Mesothelial cell of epicardium (in vitro differentiated cells): ENCODE measurements at regions not wholly inside any gene's neighbourhood (a gene's known extent, or its start where the extent isn't known, plus 50 kb on each side); places are given as distances from the start of the nearest gene placed in this dataset.

Experiments
- DNase-seq, 2 experiments: peaks; one replicate each; pipeline ENCODE4 v3.0.0; 2021; ENCODE audit warnings: low spot score in 2 of 2; ENCODE audit not compliant: unreplicated experiment in 2 of 2
- H3K27ac Mint-ChIP-seq: 2 replicates; pipeline ENCODE4 v1.8.0; 2021; ENCODE audit warnings: mixed read lengths
- H3K27me3 Mint-ChIP-seq: 2 replicates; pipeline ENCODE4 v1.8.0; 2021; ENCODE audit warnings: low read depth, mixed read lengths
- H3K36me3 Mint-ChIP-seq: 2 replicates; pipeline ENCODE4 v1.8.0; 2021; ENCODE audit warnings: mixed read lengths
- H3K4me1 Mint-ChIP-seq: 2 replicates; pipeline ENCODE4 v1.8.0; 2021; ENCODE audit warnings: mixed read lengths
- H3K4me3 Mint-ChIP-seq: 2 replicates; pipeline ENCODE4 v1.8.0; 2021; ENCODE audit warnings: mild to moderate bottlenecking, moderate library complexity, mixed read lengths
- H3K9me3 Mint-ChIP-seq: 2 replicates; pipeline ENCODE4 v1.8.0; 2021; ENCODE audit warnings: mixed read lengths
- TF ChIP-seq, protein P1 (sequence below): fragments of 200-600 bp; sonication (generic); IDR thresholded peaks from one replicate; pipeline ENCODE4 v1.5.0; 2021; ENCODE audit warnings: antibody characterized with exemption; ENCODE audit not compliant: unreplicated experiment

DNA sequence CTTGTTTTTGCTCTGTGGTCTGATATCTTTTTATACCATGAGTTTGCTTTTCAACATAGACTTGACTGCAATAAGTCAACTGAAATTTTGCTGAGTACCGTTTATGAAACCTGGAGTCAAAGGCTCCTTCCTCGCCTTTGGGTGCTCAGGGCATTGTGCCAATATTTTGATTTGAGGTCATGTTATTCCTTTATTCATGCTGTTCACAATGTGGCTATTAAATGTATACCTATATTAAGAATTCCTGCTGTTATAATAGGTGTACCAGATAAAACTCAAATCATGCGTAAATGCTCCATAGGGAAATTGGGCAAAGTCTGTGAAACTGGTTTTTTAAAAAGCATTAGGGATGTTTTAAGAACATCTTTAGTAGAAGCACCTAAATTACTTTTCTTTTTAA lies 334.0 kb upstream of the NUDT12 start:
- Mint-ChIP-seq H3K27me3 (no peaks in the 10 kb centered on the region), H3K4me1 (no peaks in the 10 kb centered on the region), H3K36me3 (no peaks in the 10 kb centered on the region), H3K9me3 (peaks cover 17% of the 10 kb centered on the region), H3K4me3 (no peak overlapping the region), H3K27ac (no peak overlapping the region)
- TF ChIP-seq, protein P1, sequence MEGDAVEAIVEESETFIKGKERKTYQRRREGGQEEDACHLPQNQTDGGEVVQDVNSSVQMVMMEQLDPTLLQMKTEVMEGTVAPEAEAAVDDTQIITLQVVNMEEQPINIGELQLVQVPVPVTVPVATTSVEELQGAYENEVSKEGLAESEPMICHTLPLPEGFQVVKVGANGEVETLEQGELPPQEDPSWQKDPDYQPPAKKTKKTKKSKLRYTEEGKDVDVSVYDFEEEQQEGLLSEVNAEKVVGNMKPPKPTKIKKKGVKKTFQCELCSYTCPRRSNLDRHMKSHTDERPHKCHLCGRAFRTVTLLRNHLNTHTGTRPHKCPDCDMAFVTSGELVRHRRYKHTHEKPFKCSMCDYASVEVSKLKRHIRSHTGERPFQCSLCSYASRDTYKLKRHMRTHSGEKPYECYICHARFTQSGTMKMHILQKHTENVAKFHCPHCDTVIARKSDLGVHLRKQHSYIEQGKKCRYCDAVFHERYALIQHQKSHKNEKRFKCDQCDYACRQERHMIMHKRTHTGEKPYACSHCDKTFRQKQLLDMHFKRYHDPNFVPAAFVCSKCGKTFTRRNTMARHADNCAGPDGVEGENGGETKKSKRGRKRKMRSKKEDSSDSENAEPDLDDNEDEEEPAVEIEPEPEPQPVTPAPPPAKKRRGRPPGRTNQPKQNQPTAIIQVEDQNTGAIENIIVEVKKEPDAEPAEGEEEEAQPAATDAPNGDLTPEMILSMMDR, result no peak
- no peak for DNase-seq

DNA sequence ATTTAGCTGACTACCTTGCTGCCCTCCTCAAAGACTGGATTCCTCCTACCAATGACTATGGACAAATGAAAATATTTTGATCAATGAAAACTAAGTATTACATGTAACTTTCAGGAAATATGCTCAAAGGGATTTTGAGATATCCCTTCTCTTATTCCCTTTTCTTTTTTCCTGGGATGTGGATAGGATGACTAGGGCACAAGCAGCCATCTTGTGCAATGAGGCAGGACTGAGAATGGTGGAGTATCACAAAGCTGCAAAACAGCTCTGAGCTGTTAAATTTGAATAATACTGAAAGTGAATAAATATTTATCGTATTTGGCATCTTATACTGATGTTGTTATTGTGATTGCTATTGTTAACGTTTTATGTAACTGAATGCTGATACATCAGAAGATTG lies 333.1 kb upstream of the NUDT12 start:
- Mint-ChIP-seq H3K36me3 (no peaks in the 10 kb centered on the region), H3K4me3 (no peak overlapping the region), H3K4me1 (no peaks in the 10 kb centered on the region), H3K9me3 (peaks cover 17% of the 10 kb centered on the region), H3K27me3 (no peaks in the 10 kb centered on the region), H3K27ac (no peak overlapping the region)
- TF ChIP-seq, protein P1, result no peak
- DNase-seq, result no peak

DNA sequence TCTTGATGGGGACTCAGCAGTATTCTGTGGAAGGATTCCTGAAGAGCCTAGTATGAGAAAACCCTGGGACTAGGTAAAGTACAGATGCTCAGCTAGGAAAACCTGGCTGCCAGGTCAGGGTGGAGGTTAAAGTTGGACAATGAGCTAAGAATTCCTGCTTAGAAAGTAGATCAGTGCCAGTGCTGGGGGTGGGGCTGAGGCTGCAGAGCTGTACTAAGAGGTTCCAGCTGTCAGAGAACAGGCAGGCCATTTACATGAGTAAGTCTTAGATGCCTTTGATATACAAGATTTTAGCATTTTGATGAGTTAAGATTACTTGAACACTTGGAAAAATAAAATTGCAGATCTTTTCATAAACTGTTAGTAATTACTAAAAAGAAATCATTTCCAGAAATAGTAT lies 332.3 kb upstream of the NUDT12 start:
- no peak for DNase-seq
- Mint-ChIP-seq H3K27me3 (no peaks in the 10 kb centered on the region), H3K36me3 (no peaks in the 10 kb centered on the region), H3K4me3 (no peak overlapping the region), H3K4me1 (no peaks in the 10 kb centered on the region), H3K9me3 (peaks cover 10% of the 10 kb centered on the region), H3K27ac (no peak overlapping the region)
- TF ChIP-seq, protein P1, result no peak

DNA sequence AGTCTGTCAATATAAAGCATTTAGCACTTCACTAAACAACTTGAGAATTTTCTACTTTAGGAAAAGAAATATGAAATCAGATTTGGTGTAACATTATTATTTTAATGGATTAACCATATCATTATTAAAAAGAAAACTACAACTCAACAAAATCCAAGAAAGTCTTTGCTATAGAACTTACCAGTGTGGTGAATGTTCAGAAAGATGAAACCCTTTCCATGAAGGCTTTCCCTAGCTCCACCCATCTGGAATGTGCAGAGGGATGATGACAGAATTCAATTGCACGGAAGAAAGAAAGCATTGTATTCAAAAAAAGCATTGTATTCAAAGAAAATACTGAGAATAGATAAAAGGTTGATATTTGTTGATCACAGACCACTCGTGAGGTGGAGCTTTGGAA lies 328.6 kb upstream of the NUDT12 start:
- no peak for DNase-seq
- no peak overlapping the region for H3K27ac Mint-ChIP-seq
- no peaks in the 10 kb centered on the region for H3K27me3 Mint-ChIP-seq
- no peaks in the 10 kb centered on the region for H3K36me3 Mint-ChIP-seq
- H3K4me1 Mint-ChIP-seq, result peaks cover 3% of the 10 kb centered on the region
- TF ChIP-seq, protein P1, result no peak
- peaks cover 4% of the 10 kb centered on the region for H3K9me3 Mint-ChIP-seq
- no peak overlapping the region for H3K4me3 Mint-ChIP-seq

DNA sequence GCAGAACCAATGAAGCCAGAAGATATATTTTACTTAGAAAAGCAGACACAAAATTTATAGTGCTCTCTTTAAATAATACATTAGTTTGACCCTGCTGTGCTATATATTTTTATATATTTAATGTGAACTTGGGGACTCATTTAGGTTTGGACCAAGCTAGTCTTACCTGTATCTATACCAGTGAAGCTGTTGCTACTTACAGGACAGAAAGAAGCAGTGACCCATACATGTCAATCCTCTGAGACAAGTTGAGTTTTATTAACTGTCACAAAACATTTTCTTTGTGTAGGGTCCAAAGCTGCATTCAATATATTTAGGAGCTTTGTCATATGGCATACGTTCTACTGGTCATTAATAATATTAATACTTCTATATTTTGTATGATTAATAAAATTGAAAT lies 327.7 kb upstream of the NUDT12 start:
- Mint-ChIP-seq H3K36me3 (no peaks in the 10 kb centered on the region), H3K4me3 (no peak overlapping the region), H3K27ac (no peak overlapping the region), H3K9me3 (peaks cover 4% of the 10 kb centered on the region), H3K27me3 (no peaks in the 10 kb centered on the region), H3K4me1 (peaks cover 3% of the 10 kb centered on the region)
- no peak for DNase-seq
- TF ChIP-seq, protein P1, result no peak

DNA sequence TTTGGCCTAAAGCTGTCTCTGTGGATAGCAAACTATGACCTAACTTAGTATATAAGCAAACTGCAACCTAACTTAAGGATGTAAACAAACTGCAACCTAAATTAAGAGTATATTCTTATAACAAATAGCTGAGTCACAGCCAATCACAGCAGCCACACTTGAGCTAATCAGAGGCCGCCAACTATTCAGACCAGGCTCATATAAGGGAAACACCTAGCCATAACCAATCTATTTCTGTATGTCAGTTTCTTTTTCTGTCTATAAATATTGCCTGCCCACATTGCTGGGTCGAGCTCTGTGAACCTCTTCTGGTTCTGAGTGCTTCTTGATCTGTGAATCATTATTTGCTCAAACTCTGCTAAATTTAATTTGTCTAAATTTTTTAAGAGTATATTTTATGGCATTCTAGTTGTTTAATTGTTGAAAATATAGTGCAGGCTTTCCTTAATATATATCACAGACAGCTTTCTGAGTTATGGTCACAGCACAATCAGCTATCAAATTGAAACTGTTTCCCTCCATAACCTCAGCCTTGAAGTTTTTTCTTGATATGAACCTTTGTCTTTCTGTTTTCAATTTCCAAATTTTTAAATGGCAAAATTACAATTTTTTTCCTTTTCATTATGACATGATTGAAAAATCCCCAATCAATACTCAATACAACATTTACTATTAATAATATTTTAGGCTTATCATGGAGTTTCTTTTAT lies 327.1 kb upstream of the NUDT12 start:
- peaks cover 3% of the 10 kb centered on the region for H3K4me1 Mint-ChIP-seq

More for the DNA sequence above, 327.1 kb upstream of the NUDT12 start:
- Mint-ChIP-seq H3K4me3 (no peak overlapping the region), H3K36me3 (no peaks in the 10 kb centered on the region), H3K9me3 (peaks cover 4% of the 10 kb centered on the region), H3K27ac (no peak overlapping the region), H3K27me3 (no peaks in the 10 kb centered on the region)
- DNase-seq, result no peak
- TF ChIP-seq, protein P1, result no peak
